ENCODE measurements at regions not wholly inside any gene's neighbourhood (a gene's known extent, or its start where the extent isn't known, plus 50 kb on each side); places are given as distances from the start of the nearest gene placed in this dataset.

- ChIA-PET POLR2A (no interaction called here), CTCF (no interaction called here)
- Mint-ChIP-seq H3K9me3 (no peaks in the 10 kb centered on the region), H3K4me3 (no peak overlapping the region), H3K4me1 (no peaks in the 10 kb centered on the region), H3K36me3 (ENCODE audit: low read depth) (no peaks in the 10 kb centered on the region), H3K27ac (no peak overlapping the region), H3K27me3 (no peaks in the 10 kb centered on the region)
- no peak for DNase-seq
These were observed 154.4 kb upstream of the PIRT start for GRCh38 chr17:10992106-10992880.

DNA sequence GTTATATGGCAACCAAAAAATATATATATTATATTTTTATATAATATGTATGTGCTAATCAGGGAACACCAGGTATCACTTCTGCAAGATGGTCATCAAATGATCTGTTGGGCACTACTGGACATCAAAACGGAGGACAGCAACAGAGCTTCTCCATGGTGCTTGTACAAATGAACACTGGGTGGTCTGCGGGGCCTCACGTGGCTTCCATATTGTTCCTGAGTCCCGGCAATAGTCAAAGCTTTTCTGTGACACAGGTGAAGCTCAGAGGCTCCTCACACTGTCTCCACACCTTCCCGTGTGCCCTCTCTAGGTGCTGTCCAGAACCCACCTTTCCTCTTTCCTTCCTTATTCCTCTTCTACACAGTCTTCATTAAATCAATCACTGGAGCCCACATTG is 149.9 kb upstream of the PIRT start:
- Mint-ChIP-seq H3K36me3 (ENCODE audit: low read depth) (no peaks in the 10 kb centered on the region), H3K4me1 (no peaks in the 10 kb centered on the region), H3K27ac (no peak overlapping the region), H3K27me3 (no peaks in the 10 kb centered on the region), H3K9me3 (no peaks in the 10 kb centered on the region), H3K4me3 (no peak overlapping the region)
- CTCF ChIA-PET: no interaction called here
- no peak for DNase-seq
- POLR2A ChIA-PET: no interaction called here

- no peak for DNase-seq
- Mint-ChIP-seq H3K4me3 (no peak overlapping the region), H3K4me1 (no peaks in the 10 kb centered on the region), H3K27ac (no peak overlapping the region), H3K36me3 (ENCODE audit: low read depth) (no peaks in the 10 kb centered on the region), H3K27me3 (no peaks in the 10 kb centered on the region), H3K9me3 (no peaks in the 10 kb centered on the region)
- ChIA-PET CTCF (no interaction called here), POLR2A (no interaction called here)
These were observed 146.3 kb upstream of the PIRT start for GRCh38 chr17:10984220-10984619.

- POLR2A ChIA-PET: no interaction called here
These were observed 138.5 kb upstream of the PIRT start for GRCh38 chr17:10976401-10976800.

DNA sequence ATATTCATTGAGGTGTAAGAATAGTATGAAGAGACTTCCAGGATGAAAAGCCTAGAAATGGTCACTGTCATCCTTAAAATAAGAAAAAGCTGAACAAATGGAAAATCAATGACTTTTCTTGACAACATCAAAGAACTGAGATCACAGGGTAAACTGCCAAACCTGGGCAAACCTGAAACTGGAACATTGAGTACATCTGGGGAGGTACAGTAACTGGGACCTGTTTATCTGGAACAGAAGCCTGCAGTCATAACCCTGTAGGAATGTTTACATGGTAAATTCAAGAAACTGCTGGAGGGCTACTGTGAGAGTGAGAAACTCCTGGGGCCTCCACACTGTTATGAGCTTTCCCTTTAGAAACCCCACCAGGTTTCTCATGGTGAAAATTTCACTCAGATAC is 130.1 kb upstream of the PIRT start:
- no peaks in the 10 kb centered on the region for H3K36me3 Mint-ChIP-seq (ENCODE audit: low read depth)
- no peaks in the 10 kb centered on the region for H3K9me3 Mint-ChIP-seq
- no peak for DNase-seq
- no peak overlapping the region for H3K27ac Mint-ChIP-seq
- CTCF ChIA-PET: no interaction called here
- no peak overlapping the region for H3K4me3 Mint-ChIP-seq
- H3K4me1 Mint-ChIP-seq: no peaks in the 10 kb centered on the region
- POLR2A ChIA-PET: no interaction called here
- H3K27me3 Mint-ChIP-seq: no peaks in the 10 kb centered on the region

More at GRCh38 chr17:10976401-10976800, 138.5 kb upstream of the PIRT start:
- Mint-ChIP-seq H3K4me1 (no peaks in the 10 kb centered on the region), H3K27ac (no peak overlapping the region), H3K4me3 (no peak overlapping the region), H3K9me3 (no peaks in the 10 kb centered on the region), H3K27me3 (no peaks in the 10 kb centered on the region), H3K36me3 (ENCODE audit: low read depth) (no peaks in the 10 kb centered on the region)
- CTCF ChIA-PET: no interaction called here
- no peak for DNase-seq

GRCh38 chr17:10956821-10957220 is 118.9 kb upstream of the PIRT start:
- Mint-ChIP-seq H3K9me3 (no peaks in the 10 kb centered on the region), H3K4me1 (no peaks in the 10 kb centered on the region), H3K36me3 (ENCODE audit: low read depth) (no peaks in the 10 kb centered on the region), H3K4me3 (no peak overlapping the region), H3K27me3 (peaks cover 1% of the 10 kb centered on the region), H3K27ac (no peak overlapping the region)
- ChIA-PET POLR2A (no interaction called here), CTCF (interaction anchor here (1.0 kb wide), 1 partner anchor 14 kb away, joined by 3 read pairs; no protein-coding TSS in a partner anchor)
- no peak for DNase-seq

DNA sequence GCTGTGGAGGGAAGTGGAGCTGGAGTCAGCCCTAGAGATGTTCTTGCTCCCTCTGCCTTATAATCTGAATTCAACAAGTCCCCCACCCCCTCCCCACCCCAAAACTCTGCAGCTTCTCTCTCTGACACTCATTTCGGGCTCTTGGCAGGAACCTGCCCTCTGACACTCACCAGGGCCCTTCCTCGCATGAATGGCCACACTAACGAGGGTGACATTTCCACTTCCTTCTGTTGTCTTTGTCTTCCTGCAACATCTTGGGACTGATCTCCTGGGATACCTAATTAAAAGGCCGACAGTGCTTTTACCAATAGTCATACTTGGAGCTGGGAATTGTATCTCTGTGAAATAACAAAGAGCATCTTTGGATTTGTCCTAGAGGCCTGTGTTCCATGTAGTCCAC is 106.9 kb upstream of the PIRT start:
- no peaks in the 10 kb centered on the region for H3K4me1 Mint-ChIP-seq
- no peaks in the 10 kb centered on the region for H3K27me3 Mint-ChIP-seq

DNA sequence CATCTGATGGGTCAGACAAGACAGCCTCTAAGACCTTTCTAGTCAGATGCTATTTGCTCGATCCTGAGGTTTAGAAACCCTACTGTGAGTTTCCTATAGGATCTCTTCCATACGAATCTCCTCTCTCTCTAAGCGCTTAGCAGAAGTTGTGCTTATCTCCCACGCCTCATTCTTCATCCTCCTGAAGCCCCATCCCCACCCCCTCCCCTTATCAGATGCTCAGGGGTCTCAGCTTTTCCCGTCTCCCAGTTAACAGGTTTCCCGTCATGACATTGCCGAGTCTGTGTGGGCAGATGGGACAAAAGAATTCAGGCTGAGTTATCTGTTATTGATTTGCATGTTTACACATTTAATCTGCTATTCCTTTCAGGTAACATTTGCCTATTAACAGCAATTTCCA is 99.0 kb upstream of the PIRT start:
- Mint-ChIP-seq H3K27ac (no peak overlapping the region), H3K4me3 (no peak overlapping the region), H3K4me1 (no peaks in the 10 kb centered on the region), H3K36me3 (ENCODE audit: low read depth) (no peaks in the 10 kb centered on the region), H3K27me3 (no peaks in the 10 kb centered on the region), H3K9me3 (peaks cover 4% of the 10 kb centered on the region)
- DNase-seq: no peak
- ChIA-PET CTCF (no interaction called here), POLR2A (no interaction called here)

More for the DNA sequence above, 106.9 kb upstream of the PIRT start:
- ChIA-PET CTCF (no interaction called here), POLR2A (no interaction called here)
- no peaks in the 10 kb centered on the region for H3K9me3 Mint-ChIP-seq
- H3K36me3 Mint-ChIP-seq (ENCODE audit: low read depth): no peaks in the 10 kb centered on the region
- H3K27ac Mint-ChIP-seq: no peak overlapping the region
- no peak overlapping the region for H3K4me3 Mint-ChIP-seq
- DNase-seq: no peak

DNA sequence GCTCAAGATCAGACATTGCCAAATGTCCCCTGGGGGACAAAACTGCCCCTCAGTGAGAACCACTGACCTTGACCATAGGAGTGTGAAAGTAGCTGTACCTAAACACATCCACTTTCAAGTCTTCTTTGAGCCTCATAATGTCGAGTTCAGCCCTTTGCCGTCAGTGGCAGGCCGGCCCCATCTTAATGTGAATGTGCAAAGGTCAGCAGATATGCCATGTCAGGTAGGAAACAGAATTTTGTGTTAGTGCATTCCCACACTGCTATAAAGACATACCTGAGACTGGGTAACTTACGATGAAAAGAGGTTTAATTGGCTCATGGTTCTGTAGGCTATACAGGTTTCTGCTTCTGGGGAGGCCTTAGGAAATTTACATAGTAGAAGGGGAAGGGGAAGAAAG is 95.1 kb upstream of the PIRT start:
- H3K36me3 Mint-ChIP-seq (ENCODE audit: low read depth): no peaks in the 10 kb centered on the region
- H3K4me3 Mint-ChIP-seq: no peak overlapping the region
- ChIA-PET POLR2A (no interaction called here), CTCF (no interaction called here)
- H3K9me3 Mint-ChIP-seq: peaks cover 4% of the 10 kb centered on the region
- DNase-seq: no peak
- no peaks in the 10 kb centered on the region for H3K4me1 Mint-ChIP-seq
- H3K27me3 Mint-ChIP-seq: no peaks in the 10 kb centered on the region
- no peak overlapping the region for H3K27ac Mint-ChIP-seq

DNA sequence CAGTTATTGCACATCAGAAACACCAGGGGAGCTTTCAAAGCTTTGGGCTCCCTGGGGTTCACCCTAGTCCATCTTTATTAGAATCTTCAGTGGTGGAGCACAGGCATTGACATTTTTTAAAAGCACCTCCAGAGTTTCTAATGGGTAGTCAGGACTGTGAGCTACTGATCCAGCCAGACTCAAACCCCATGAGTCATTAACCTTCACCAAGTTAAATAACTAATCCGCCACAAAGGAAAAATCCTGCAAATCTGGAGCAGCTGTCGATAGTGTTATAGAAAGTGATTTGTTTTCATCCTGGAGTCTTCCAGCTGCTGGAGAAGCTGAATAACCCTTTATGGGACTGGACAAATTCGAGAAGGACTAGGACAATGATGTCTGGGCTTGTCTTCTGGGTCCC is 93.2 kb upstream of the PIRT start:
- ChIA-PET POLR2A (no interaction called here), CTCF (no interaction called here)
- Mint-ChIP-seq H3K4me1 (no peaks in the 10 kb centered on the region), H3K36me3 (ENCODE audit: low read depth) (no peaks in the 10 kb centered on the region), H3K27me3 (no peaks in the 10 kb centered on the region), H3K9me3 (peaks cover 4% of the 10 kb centered on the region), H3K27ac (no peak overlapping the region), H3K4me3 (no peak overlapping the region)
- no peak for DNase-seq

GRCh38 chr17:10927712-10928111 is 89.8 kb upstream of the PIRT start:
- H3K4me1 Mint-ChIP-seq: no peaks in the 10 kb centered on the region
- no peak overlapping the region for H3K27ac Mint-ChIP-seq
- ChIA-PET POLR2A (no interaction called here), CTCF (no interaction called here)
- H3K27me3 Mint-ChIP-seq: no peaks in the 10 kb centered on the region
- no peak for DNase-seq
- H3K4me3 Mint-ChIP-seq: no peak overlapping the region
- H3K9me3 Mint-ChIP-seq: peaks cover 2% of the 10 kb centered on the region
- H3K36me3 Mint-ChIP-seq (ENCODE audit: low read depth): no peaks in the 10 kb centered on the region

DNA sequence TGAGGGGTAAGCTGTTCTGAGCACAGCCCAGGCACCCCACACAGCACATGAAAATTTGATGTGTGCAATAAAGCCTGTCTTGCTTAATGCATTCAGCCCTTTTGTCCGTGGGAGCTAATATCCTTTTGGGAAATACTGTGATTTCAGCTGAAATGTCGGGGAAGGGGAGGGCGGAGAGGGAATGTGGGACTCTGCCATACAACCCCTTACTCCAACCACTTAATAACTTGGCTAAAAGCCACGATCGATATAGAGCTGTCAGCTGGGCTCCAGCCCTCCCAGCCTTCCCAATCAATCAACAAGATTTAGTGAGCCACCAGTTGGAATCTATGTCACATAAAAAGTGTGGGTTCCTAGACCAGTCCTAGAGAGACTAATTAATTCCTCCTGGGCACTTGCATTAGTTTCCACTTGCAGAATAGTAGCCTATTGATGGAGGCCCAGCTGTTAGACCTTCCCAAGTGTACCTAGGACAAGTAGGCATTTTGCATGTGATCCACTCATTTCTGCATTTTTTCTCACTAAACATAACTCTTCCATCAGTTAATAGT is 82.7 kb upstream of the PIRT start:
- POLR2A ChIA-PET: no interaction called here
- Mint-ChIP-seq H3K27me3 (no peaks in the 10 kb centered on the region), H3K9me3 (no peaks in the 10 kb centered on the region), H3K4me1 (no peaks in the 10 kb centered on the region), H3K36me3 (ENCODE audit: low read depth) (no peaks in the 10 kb centered on the region), H3K4me3 (no peak overlapping the region), H3K27ac (no peak overlapping the region)
- CTCF ChIA-PET: no interaction called here
- no peak for DNase-seq

DNA sequence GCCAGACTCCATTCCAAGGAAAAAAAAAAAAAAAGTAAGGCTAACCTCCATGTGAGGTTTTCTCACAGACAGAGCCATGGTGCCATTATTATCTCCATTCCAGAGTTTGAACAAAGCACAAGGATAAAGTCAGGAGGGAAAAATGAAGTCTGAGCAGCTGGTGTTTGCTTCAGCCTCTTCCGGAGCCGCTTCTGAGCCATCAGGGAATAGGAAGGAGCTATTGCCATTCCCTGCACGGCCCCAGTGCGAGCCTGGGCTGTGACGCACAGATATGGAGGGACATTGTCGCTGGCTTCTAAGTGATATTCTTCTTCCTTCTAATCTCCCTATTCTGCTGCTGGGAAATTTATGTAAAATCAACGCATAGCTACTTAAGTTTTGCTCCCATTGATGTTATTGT is 69.5 kb upstream of the PIRT start:
- Mint-ChIP-seq H3K9me3 (no peaks in the 10 kb centered on the region), H3K27me3 (no peaks in the 10 kb centered on the region), H3K4me1 (no peaks in the 10 kb centered on the region), H3K27ac (no peak overlapping the region), H3K4me3 (no peak overlapping the region), H3K36me3 (ENCODE audit: low read depth) (no peaks in the 10 kb centered on the region)
- POLR2A ChIA-PET: no interaction called here
- CTCF ChIA-PET: no interaction called here
- no peak for DNase-seq

DNA sequence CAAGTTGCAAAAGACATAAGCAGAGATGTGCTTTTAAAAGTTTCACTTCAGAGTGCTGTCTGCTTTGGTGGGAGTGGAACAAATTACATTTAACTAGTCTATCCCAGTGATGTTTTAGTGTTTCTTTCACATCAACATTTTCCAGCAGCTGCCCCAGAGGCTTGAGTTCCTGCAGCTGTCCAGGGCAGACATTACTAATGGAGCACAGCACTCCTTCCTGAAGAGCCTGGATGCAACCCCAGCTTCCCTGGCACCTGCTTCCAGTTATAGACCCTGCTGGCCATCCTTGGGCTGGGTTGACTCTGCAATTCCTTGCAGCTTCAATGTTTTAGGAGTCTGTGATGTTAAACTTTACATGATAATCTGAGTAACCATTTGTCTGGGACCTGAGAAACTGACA is 61.4 kb upstream of the PIRT start:
- H3K4me1 Mint-ChIP-seq: no peaks in the 10 kb centered on the region

More for the DNA sequence above, 61.4 kb upstream of the PIRT start:
- no peak overlapping the region for H3K4me3 Mint-ChIP-seq
- no peaks in the 10 kb centered on the region for H3K36me3 Mint-ChIP-seq (ENCODE audit: low read depth)
- no peak for DNase-seq
- CTCF ChIA-PET: no interaction called here
- no peaks in the 10 kb centered on the region for H3K27me3 Mint-ChIP-seq
- H3K9me3 Mint-ChIP-seq: no peaks in the 10 kb centered on the region
- POLR2A ChIA-PET: no interaction called here
- no peak overlapping the region for H3K27ac Mint-ChIP-seq
